ENCODE measurements at regions not wholly inside any gene's neighbourhood (a gene's known extent, or its start where the extent isn't known, plus 50 kb on each side); places are given as distances from the start of the nearest gene placed in this dataset.

- TF ChIP-seq EZH2phosphoT487 (IDR thresholded peaks at IDR 0.05; ENCODE audit: borderline replicate concordance, low read length), result no peak
- TF ChIP-seq CTCF (IDR thresholded peaks at IDR 0.05; ENCODE audit: low read depth, low read length, poor library complexity, severe bottlenecking), result no peak
Observed at GRCh38 chr3:178195824-178196223, 340.4 kb upstream of the KCNMB2 start.
